Gastrocnemius medialis (tissue), 4 donors: ENCODE measurements at regions not wholly inside any gene's neighbourhood (a gene's known extent, or its start where the extent isn't known, plus 50 kb on each side); places are given as distances from the start of the nearest gene placed in this dataset.
"Not testable (repeated sequence)": the region's sequence is repeated elsewhere in the genome, so short reads cannot be mapped to it uniquely, and the experiment has no call there.

Experiments used
- ATAC-seq, 2 donors: fragments of 150-250 bp; one replicate each; pipeline ENCODE4 v1.9.1; 2016
- DNase-seq, 2 donors: peaks; one replicate each; pipeline ENCODE4 v3.0.0-alpha.2; 2019
- H3K27ac ChIP-seq, 4 donors: fragments of 200-600 bp; sonication (generic); 1 replicate in 1 of 4; 2 replicates in 3 of 4; pipeline ENCODE4 v1.5.1; 2016 to 2018; ENCODE audit warnings: mild to moderate bottlenecking in 2 of 4, moderate library complexity in 1 of 4
- H3K27me3 ChIP-seq, 3 donors: fragments of 200-600 bp; sonication (generic) in 2 of 3; 1 replicate in 1 of 3; 2 replicates in 2 of 3; pipeline versions ENCODE4 v1.5.1 to v1.6.0; 2016 to 2019; ENCODE audit warnings: mild to moderate bottlenecking in 1 of 3, moderate library complexity in 1 of 3
- H3K36me3 ChIP-seq, 2 donors: fragments of 200-600 bp; sonication (generic) in 1 of 2; one replicate each; pipeline ENCODE4 v1.5.1; 2017 to 2018
- H3K4me1 ChIP-seq, 2 donors: fragments of 200-600 bp; sonication (generic) in 1 of 2; one replicate each; pipeline ENCODE4 v1.5.1; 2016 to 2017; ENCODE audit warnings: mild to moderate bottlenecking in 2 of 2
- H3K4me3 ChIP-seq, 4 donors: fragments of 200-600 bp; sonication (generic) in 3 of 4; 1 replicate in 1 of 4; 2 replicates in 3 of 4; pipeline ENCODE4 v1.5.1; 2016 to 2019; ENCODE audit warnings: mild to moderate bottlenecking in 2 of 4
- H3K9me3 ChIP-seq, 3 donors: fragments of 200-600 bp; sonication (generic) in 2 of 3; 1 replicate in 1 of 3; 2 replicates in 2 of 3; pipeline ENCODE4 v1.5.1; 2016 to 2019
- CTCF ChIP-seq, 5 experiments: fragments of 450-650 bp in 3 of 5; fragments of 200-600 bp in 2 of 5; sonication (generic) in 2 of 5; IDR thresholded peaks in 4 of 5; conservative IDR thresholded peaks in 1 of 5; 1 replicate in 4 of 5; 2 replicates in 1 of 5; pipeline ENCODE4 v1.5.1; 2016 to 2019; ENCODE audit warnings: antibody characterized with exemption in 5 of 5, mild to moderate bottlenecking in 3 of 5, moderate library complexity in 3 of 5
- POLR2A ChIP-seq, 2 donors: fragments of 450-650 bp; IDR thresholded peaks; one replicate each; pipeline ENCODE4 v1.6.1; 2017; ENCODE audit warnings: antibody characterized with exemption in 2 of 2, mild to moderate bottlenecking in 2 of 2, moderate library complexity in 2 of 2
- in situ Hi-C, 4 donors: fragments of 200-750 bp; cut with MboI; loops; one replicate each; pipeline versions ENCODE4 v1.15.0 to v1.8.0; 2017; ENCODE audit warnings: low sequenced_read_pairs in 4 of 4
- intact Hi-C: fragments of 100-400 bp; cut with DNase I; formaldehyde crosslinking; loops from one replicate; pipeline ENCODE4 v1.15.1; 2023; ENCODE audit warnings: low total_unique reads

- no peaks in the 10 kb centered on the region for H3K4me1 ChIP-seq
- H3K27me3 ChIP-seq: no peaks in the 10 kb centered on the region
- H3K27ac ChIP-seq: no peak overlapping the region
- no peak for TF ChIP-seq POLR2A (IDR thresholded peaks at IDR 0.05)
- TF ChIP-seq CTCF (IDR thresholded peaks at IDR 0.05 in 4 of 5, conservative IDR thresholded peaks at IDR 0.05 in 1 of 5): no peak
- ATAC-seq (no peak), DNase-seq (no peak)
- no peaks in the 10 kb centered on the region for H3K9me3 ChIP-seq
- intact Hi-C loops (no loop called here), in situ Hi-C loops (no loop called here)
- H3K36me3 ChIP-seq: no peaks in the 10 kb centered on the region
- H3K4me3 ChIP-seq: no peak overlapping the region
Observed at GRCh38 chr18:66377291-66377690, 226.6 kb downstream of the CDH19 start.

GRCh38 chr18:66375391-66375790 is 228.5 kb downstream of the CDH19 start:
- ATAC-seq, in situ Hi-C loops, H3K36me3 ChIP-seq, H3K4me3 ChIP-seq, H3K27me3 ChIP-seq, H3K9me3 ChIP-seq, H3K4me1 ChIP-seq, DNase-seq, intact Hi-C loops, H3K27ac ChIP-seq: not testable (repeated sequence)

- no peaks in the 10 kb centered on the region for H3K4me1 ChIP-seq
- in situ Hi-C loops (no loop called here), intact Hi-C loops (no loop called here)
- no peak for DNase-seq
- H3K36me3 ChIP-seq: no peaks in the 10 kb centered on the region
- no peaks in the 10 kb centered on the region for H3K27me3 ChIP-seq
- ATAC-seq: no peak
- H3K4me3 ChIP-seq: no peak overlapping the region
- no peaks in the 10 kb centered on the region for H3K9me3 ChIP-seq
- H3K27ac ChIP-seq: no peak overlapping the region
- TF ChIP-seq POLR2A (IDR thresholded peaks at IDR 0.05) (no peak), CTCF (IDR thresholded peaks at IDR 0.05 in 4 of 5, conservative IDR thresholded peaks at IDR 0.05 in 1 of 5) (no peak)
Observed at GRCh38 chr18:66346833-66347588, 256.9 kb downstream of the CDH19 start.

- no peaks in the 10 kb centered on the region for H3K27me3 ChIP-seq
- DNase-seq (no peak), ATAC-seq (no peak)
- TF ChIP-seq POLR2A (IDR thresholded peaks at IDR 0.05): no peak
- TF ChIP-seq CTCF (IDR thresholded peaks at IDR 0.05 in 4 of 5, conservative IDR thresholded peaks at IDR 0.05 in 1 of 5): no peak
- H3K9me3 ChIP-seq: no peaks in the 10 kb centered on the region
- intact Hi-C loops (no loop called here), in situ Hi-C loops (no loop called here)
- no peaks in the 10 kb centered on the region for H3K4me1 ChIP-seq
- H3K27ac ChIP-seq: no peak overlapping the region
- H3K36me3 ChIP-seq: no peaks in the 10 kb centered on the region
- H3K4me3 ChIP-seq: no peak overlapping the region
Observed at GRCh38 chr18:66344227-66344626, 259.7 kb downstream of the CDH19 start.

- ATAC-seq (no peak), DNase-seq (no peak)
- no peaks in the 10 kb centered on the region for H3K4me1 ChIP-seq
- TF ChIP-seq CTCF (IDR thresholded peaks at IDR 0.05 in 4 of 5, conservative IDR thresholded peaks at IDR 0.05 in 1 of 5): no peak
- TF ChIP-seq POLR2A (IDR thresholded peaks at IDR 0.05): no peak
- no peaks in the 10 kb centered on the region for H3K9me3 ChIP-seq
- in situ Hi-C loops (no loop called here), intact Hi-C loops (no loop called here)
- H3K27me3 ChIP-seq: no peaks in the 10 kb centered on the region
- H3K27ac ChIP-seq: no peak overlapping the region
- H3K36me3 ChIP-seq: no peaks in the 10 kb centered on the region
- H3K4me3 ChIP-seq: no peak overlapping the region
Observed at GRCh38 chr18:66342577-66342976, 261.3 kb downstream of the CDH19 start.
